Uterus (tissue), 3 donors: ENCODE measurements at regions not wholly inside any gene's neighbourhood (a gene's known extent, or its start where the extent isn't known, plus 50 kb on each side); places are given as distances from the start of the nearest gene placed in this dataset.

Source experiments
- DNase-seq, 2 donors: peaks; one replicate each; pipeline ENCODE4 v3.0.0-alpha.2; 2019 to 2020
- H3K27ac ChIP-seq, 2 donors: fragments of 200-600 bp; sonication (generic); 1 replicate in 1 of 2; 2 replicates in 1 of 2; pipeline ENCODE4 v1.5.1; 2016 to 2018
- H3K27me3 ChIP-seq, 2 donors: fragments of 200-600 bp; sonication (generic); one replicate each; pipeline ENCODE4 v1.5.1; 2018 to 2019; ENCODE audit warnings: control low read depth in 1 of 2
- H3K36me3 ChIP-seq, 2 donors: fragments of 200-600 bp; sonication (generic); one replicate each; pipeline ENCODE4 v1.5.1; 2019; ENCODE audit warnings: control low read depth in 1 of 2
- H3K4me1 ChIP-seq, 2 donors: fragments of 200-600 bp; sonication (generic); one replicate each; pipeline ENCODE4 v1.5.1; 2018 to 2019; ENCODE audit warnings: control low read depth in 1 of 2
- H3K4me3 ChIP-seq, 2 donors: fragments of 200-600 bp; sonication (generic); 1 replicate in 1 of 2; 2 replicates in 1 of 2; pipeline ENCODE4 v1.5.1; 2018 to 2019; ENCODE audit warnings: mild to moderate bottlenecking in 1 of 2
- H3K9me3 ChIP-seq, 2 donors: fragments of 200-600 bp; sonication (generic); one replicate each; pipeline ENCODE4 v1.5.1; 2019; ENCODE audit warnings: control low read depth in 1 of 2
- POLR2A ChIP-seq, 2 donors: fragments of 450-650 bp; IDR thresholded peaks; one replicate each; pipeline ENCODE4 v1.6.1; 2016; ENCODE audit warnings: antibody characterized with exemption in 2 of 2, mild to moderate bottlenecking in 1 of 2, moderate library complexity in 1 of 2
- intact Hi-C: fragments of 100-400 bp; cut with DNase I; formaldehyde crosslinking; loops from one replicate; pipeline ENCODE4 v1.15.1; 2023; ENCODE audit warnings: low total_unique reads
- TF ChIP-seq, protein P1 (sequence below), 4 experiments: fragments of 200-600 bp in 2 of 4; fragments of 450-650 bp in 2 of 4; sonication (generic) in 2 of 4; IDR thresholded peaks; one replicate each; pipeline ENCODE4 v1.5.1; 2016 to 2019; ENCODE audit warnings: antibody characterized with exemption in 4 of 4, mild to moderate bottlenecking in 2 of 4, moderate library complexity in 1 of 4
- donor health status: DM: yes; HTN: yes; CAD: no.

DNA sequence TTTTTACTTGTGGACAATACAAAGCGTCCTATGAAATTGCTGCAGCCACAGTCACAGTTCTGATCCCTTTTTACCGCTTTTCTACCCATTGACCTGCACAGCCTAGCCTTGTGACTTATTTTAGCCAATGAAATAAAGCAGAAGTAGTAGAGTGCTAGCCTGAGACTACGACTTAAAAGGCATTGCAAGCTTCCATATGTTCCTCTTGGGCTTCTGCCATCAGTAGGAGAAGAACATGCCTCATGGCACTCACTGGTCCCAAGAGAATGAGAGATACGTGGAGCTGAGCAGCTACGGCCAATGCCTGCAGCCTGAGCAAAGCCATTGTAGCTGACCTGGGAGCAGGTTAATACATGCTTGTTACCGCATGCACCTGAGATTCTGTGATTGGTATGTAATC lies 416.6 kb upstream of the CLINT1 start:
- Histone ChIP-seq H3K4me1 (no peaks in the 10 kb centered on the region), H3K27me3 (no peaks in the 10 kb centered on the region), H3K27ac (no peak overlapping the region), H3K36me3 (no peaks in the 10 kb centered on the region), H3K4me3 (no peak overlapping the region), H3K9me3 (no peaks in the 10 kb centered on the region)
- intact Hi-C loops = no loop called here
- no peak for TF ChIP-seq POLR2A (IDR thresholded peaks at IDR 0.05)
- TF ChIP-seq, protein P1, sequence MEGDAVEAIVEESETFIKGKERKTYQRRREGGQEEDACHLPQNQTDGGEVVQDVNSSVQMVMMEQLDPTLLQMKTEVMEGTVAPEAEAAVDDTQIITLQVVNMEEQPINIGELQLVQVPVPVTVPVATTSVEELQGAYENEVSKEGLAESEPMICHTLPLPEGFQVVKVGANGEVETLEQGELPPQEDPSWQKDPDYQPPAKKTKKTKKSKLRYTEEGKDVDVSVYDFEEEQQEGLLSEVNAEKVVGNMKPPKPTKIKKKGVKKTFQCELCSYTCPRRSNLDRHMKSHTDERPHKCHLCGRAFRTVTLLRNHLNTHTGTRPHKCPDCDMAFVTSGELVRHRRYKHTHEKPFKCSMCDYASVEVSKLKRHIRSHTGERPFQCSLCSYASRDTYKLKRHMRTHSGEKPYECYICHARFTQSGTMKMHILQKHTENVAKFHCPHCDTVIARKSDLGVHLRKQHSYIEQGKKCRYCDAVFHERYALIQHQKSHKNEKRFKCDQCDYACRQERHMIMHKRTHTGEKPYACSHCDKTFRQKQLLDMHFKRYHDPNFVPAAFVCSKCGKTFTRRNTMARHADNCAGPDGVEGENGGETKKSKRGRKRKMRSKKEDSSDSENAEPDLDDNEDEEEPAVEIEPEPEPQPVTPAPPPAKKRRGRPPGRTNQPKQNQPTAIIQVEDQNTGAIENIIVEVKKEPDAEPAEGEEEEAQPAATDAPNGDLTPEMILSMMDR (IDR thresholded peaks at IDR 0.05) = no peak
- no peak for DNase-seq

DNA sequence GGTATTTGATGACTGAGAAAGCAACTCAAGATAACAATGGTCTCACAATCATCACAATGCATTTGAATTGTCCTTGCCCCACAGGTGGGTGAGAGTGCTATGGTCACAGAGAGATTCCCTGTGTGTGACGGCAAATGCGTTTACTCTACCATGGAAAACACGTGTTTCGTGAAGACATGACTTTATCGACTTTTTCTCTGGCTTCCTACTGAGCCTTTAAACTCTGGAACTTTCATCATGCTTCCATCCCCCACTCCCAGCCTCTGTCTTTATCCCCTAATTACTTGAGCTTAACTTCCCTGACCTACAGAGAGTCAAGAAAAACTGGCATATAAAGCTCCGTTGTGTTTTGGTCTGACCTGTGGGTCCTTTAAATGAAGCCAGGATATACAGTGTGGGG lies 414.1 kb upstream of the CLINT1 start:
- no peaks in the 10 kb centered on the region for H3K27me3 ChIP-seq
- DNase-seq = no peak
- no peak overlapping the region for H3K4me3 ChIP-seq
- intact Hi-C loops = no loop called here
- H3K36me3 ChIP-seq = no peaks in the 10 kb centered on the region
- H3K27ac ChIP-seq = no peak overlapping the region
- no peaks in the 10 kb centered on the region for H3K4me1 ChIP-seq
- H3K9me3 ChIP-seq = no peaks in the 10 kb centered on the region
- TF ChIP-seq, protein P1 (IDR thresholded peaks at IDR 0.05) = no peak
- no peak for TF ChIP-seq POLR2A (IDR thresholded peaks at IDR 0.05)

DNA sequence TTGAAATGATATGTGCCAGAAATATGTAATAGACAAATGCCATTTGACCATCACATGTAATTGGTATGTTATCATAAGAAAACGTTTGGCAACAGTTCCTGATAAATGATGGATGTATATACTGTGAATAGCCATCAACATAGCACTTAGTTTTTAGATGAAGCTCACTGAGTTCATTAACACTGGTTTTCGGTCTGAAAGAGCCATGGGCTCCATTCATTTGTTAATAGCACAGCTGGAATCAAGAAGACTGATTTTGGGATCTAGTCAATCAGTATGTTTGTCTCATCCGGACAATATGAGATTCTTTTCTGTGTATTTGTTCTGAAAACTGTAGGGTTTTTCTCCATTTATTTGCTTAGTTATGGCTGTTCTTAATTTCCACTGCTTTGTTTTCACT lies 413.5 kb upstream of the CLINT1 start:
- Histone ChIP-seq H3K4me1 (no peaks in the 10 kb centered on the region), H3K9me3 (no peaks in the 10 kb centered on the region), H3K4me3 (no peak overlapping the region), H3K27me3 (no peaks in the 10 kb centered on the region), H3K36me3 (no peaks in the 10 kb centered on the region), H3K27ac (no peak overlapping the region)
- no peak for DNase-seq
- no peak for TF ChIP-seq POLR2A (IDR thresholded peaks at IDR 0.05)
- TF ChIP-seq, protein P1 (IDR thresholded peaks at IDR 0.05) = no peak
- intact Hi-C loops = no loop called here

DNA sequence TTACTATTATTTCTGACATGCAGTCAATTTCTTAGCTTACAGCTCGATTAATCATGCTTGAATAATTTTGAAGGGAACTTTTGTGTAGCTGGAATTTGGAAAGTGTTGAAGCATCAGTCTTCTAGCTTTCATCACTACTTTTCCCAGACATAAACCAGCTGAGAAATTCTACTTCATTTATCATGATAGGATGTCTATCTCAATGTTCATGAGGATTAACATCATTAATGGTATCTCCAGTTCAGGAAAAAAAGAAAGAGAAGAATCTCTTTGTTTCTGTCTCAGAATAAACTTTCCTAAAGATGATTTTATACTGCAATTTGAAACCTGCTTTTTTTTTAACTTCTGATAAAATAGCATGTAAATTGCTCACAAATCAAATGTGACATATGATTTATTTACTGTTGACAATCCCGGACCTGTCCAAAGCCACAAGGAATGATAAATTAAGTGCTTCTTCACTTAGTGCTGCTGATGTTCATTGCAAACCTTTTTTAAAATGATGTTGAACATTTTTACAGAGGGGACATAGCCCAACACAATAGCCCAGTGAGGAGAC lies 412.1 kb upstream of the CLINT1 start:
- no peak overlapping the region for H3K27ac ChIP-seq
- no peaks in the 10 kb centered on the region for H3K4me1 ChIP-seq
- no peak for TF ChIP-seq POLR2A (IDR thresholded peaks at IDR 0.05)
- TF ChIP-seq, protein P1 (IDR thresholded peaks at IDR 0.05) = no peak
- H3K27me3 ChIP-seq = no peaks in the 10 kb centered on the region
- intact Hi-C loops = no loop called here
- no peaks in the 10 kb centered on the region for H3K9me3 ChIP-seq
- H3K4me3 ChIP-seq = no peak overlapping the region
- DNase-seq = no peak
- H3K36me3 ChIP-seq = no peaks in the 10 kb centered on the region

DNA sequence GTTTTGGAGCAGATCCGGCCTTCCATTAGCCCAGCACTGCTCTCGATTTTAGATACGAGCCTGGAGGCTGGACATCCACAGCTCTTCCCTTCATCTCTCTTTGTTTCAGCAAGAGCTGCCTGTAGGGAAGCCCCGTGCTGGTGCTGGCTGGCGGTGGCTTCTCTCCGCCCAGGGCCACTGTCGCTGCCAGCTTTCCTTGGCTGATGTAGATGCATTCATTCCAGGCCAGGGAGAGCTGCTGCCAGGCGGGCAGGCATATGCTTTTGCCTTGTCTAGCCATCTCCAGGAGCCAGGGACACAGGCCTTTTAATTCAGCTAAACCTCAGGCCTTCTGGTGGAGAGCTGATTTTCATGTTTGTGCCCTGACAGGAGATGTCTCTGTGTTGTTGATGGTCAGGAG lies 409.3 kb upstream of the CLINT1 start:
- Histone ChIP-seq H3K27ac (no peak overlapping the region), H3K4me1 (no peaks in the 10 kb centered on the region), H3K4me3 (no peak overlapping the region), H3K36me3 (no peaks in the 10 kb centered on the region), H3K27me3 (no peaks in the 10 kb centered on the region), H3K9me3 (no peaks in the 10 kb centered on the region)
- DNase-seq = no peak
- intact Hi-C loops = no loop called here
- TF ChIP-seq, protein P1 (IDR thresholded peaks at IDR 0.05) = no peak
- no peak for TF ChIP-seq POLR2A (IDR thresholded peaks at IDR 0.05)
